ENCODE measurements at regions not wholly inside any gene's neighbourhood (a gene's known extent, or its start where the extent isn't known, plus 50 kb on each side); places are given as distances from the start of the nearest gene placed in this dataset.

DNA sequence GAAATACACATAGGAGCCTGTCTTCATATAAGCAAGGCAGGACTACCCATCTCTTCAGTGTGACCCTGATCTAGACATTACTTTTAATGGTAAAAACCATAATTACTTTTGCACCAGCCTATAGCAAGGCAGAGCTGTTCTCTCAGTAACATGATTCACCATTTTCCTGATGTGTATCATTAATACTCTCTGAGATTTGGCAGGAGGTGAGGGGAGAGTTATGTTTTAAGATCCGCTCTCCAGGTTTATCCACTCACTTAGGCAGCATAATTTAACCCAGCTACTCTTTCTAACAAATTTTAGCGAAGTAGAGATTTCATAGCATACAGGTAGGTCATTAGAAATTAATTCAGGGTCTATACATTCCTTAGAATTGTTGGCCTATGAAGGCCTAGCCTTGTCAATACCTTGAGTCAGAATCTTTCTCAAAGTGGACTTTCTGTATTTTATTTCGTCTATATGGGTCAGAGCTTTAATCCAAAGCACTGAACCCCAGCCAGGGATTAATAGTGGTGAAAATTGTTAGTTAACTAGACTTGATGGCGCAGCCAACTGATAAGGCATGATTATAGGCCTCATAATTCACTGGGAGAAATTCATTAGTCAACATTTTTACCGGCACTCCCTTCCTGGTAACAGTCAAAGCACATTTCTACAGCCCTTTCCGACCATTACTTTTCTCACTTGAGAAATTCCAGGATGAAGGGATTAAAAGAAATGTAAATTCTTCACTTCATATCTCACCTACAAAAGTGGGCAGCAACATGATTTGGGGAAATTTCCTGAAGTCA, 955.1 kb downstream of the DIAPH3 start:
- no peak for TF ChIP-seq TOX (CRISPR knock-in tag; IDR thresholded peaks at IDR 0.05; ENCODE audit: borderline replicate concordance)
- TF ChIP-seq TCF4 (CRISPR knock-in tag; IDR thresholded peaks at IDR 0.05; ENCODE audit: borderline replicate concordance): no peak
- no peak for TF ChIP-seq ZNF8 (CRISPR knock-in tag; IDR thresholded peaks at IDR 0.05)
- TF ChIP-seq ZC3H10 (CRISPR knock-in tag; IDR thresholded peaks at IDR 0.05): no peak
- TF ChIP-seq, protein P1, sequence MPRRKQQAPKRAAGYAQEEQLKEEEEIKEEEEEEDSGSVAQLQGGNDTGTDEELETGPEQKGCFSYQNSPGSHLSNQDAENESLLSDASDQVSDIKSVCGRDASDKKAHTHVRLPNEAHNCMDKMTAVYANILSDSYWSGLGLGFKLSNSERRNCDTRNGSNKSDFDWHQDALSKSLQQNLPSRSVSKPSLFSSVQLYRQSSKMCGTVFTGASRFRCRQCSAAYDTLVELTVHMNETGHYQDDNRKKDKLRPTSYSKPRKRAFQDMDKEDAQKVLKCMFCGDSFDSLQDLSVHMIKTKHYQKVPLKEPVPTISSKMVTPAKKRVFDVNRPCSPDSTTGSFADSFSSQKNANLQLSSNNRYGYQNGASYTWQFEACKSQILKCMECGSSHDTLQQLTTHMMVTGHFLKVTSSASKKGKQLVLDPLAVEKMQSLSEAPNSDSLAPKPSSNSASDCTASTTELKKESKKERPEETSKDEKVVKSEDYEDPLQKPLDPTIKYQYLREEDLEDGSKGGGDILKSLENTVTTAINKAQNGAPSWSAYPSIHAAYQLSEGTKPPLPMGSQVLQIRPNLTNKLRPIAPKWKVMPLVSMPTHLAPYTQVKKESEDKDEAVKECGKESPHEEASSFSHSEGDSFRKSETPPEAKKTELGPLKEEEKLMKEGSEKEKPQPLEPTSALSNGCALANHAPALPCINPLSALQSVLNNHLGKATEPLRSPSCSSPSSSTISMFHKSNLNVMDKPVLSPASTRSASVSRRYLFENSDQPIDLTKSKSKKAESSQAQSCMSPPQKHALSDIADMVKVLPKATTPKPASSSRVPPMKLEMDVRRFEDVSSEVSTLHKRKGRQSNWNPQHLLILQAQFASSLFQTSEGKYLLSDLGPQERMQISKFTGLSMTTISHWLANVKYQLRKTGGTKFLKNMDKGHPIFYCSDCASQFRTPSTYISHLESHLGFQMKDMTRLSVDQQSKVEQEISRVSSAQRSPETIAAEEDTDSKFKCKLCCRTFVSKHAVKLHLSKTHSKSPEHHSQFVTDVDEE (CRISPR knock-in tag; IDR thresholded peaks at IDR 0.05): no peak
- no peak for TF ChIP-seq GLIS3 (CRISPR knock-in tag; IDR thresholded peaks at IDR 0.05)
- TF ChIP-seq RARB (CRISPR knock-in tag; IDR thresholded peaks at IDR 0.05): no peak
- no peak for TF ChIP-seq ZNF565 (CRISPR knock-in tag; conservative IDR thresholded peaks at IDR 0.05; ENCODE audit: low read depth)
- TF ChIP-seq, protein P2, sequence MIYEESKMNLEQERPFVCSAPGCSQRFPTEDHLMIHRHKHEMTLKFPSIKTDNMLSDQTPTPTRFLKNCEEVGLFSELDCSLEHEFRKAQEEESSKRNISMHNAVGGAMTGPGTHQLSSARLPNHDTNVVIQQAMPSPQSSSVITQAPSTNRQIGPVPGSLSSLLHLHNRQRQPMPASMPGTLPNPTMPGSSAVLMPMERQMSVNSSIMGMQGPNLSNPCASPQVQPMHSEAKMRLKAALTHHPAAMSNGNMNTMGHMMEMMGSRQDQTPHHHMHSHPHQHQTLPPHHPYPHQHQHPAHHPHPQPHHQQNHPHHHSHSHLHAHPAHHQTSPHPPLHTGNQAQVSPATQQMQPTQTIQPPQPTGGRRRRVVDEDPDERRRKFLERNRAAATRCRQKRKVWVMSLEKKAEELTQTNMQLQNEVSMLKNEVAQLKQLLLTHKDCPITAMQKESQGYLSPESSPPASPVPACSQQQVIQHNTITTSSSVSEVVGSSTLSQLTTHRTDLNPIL (CRISPR knock-in tag; IDR thresholded peaks at IDR 0.05; ENCODE audit: low read depth): no peak
- TF ChIP-seq, protein P3, sequence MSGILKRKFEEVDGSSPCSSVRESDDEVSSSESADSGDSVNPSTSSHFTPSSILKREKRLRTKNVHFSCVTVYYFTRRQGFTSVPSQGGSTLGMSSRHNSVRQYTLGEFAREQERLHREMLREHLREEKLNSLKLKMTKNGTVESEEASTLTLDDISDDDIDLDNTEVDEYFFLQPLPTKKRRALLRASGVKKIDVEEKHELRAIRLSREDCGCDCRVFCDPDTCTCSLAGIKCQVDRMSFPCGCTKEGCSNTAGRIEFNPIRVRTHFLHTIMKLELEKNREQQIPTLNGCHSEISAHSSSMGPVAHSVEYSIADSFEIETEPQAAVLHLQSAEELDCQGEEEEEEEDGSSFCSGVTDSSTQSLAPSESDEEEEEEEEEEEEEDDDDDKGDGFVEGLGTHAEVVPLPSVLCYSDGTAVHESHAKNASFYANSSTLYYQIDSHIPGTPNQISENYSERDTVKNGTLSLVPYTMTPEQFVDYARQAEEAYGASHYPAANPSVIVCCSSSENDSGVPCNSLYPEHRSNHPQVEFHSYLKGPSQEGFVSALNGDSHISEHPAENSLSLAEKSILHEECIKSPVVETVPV (CRISPR knock-in tag; IDR thresholded peaks at IDR 0.05): no peak
- no peak for TF ChIP-seq ZNF70 (CRISPR knock-in tag; IDR thresholded peaks at IDR 0.05)
- no peak for TF ChIP-seq ZFP30 (CRISPR knock-in tag; IDR thresholded peaks at IDR 0.05)
- no peak for TF ChIP-seq ZFP3 (CRISPR knock-in tag; IDR thresholded peaks at IDR 0.05)
- TF ChIP-seq PATZ1 (CRISPR knock-in tag; IDR thresholded peaks at IDR 0.05; ENCODE audit: borderline replicate concordance): no peak
- no peak for TF ChIP-seq ISL1 (CRISPR knock-in tag; IDR thresholded peaks at IDR 0.05)
- no peak for ATAC-seq

- ATAC-seq: no peak
- no peak for TF ChIP-seq OSR1 (CRISPR knock-in tag; IDR thresholded peaks at IDR 0.05)
Measured at GRCh38 chr13:59210543-59210942, 953.2 kb downstream of the DIAPH3 start.

DNA sequence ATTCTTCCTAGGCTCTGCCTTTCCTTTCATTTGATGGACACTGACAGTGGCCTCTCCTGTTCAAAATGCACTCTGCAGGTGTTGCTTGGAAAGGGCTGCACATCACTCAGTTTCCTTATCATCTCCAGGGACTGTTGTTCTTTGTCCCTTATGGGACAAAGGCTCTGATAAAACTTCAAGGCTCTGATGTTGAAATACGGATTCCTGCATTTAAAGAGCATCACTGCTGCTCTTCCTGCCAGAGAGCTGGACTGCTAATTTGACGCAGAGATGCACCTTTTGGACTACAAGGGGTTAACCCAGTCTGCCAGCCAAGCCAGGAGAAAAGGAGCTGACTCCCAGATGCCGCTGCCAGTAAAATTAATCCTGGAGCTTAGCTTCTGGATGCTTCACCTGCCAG, 952.1 kb downstream of the DIAPH3 start:
- TF ChIP-seq ZFP30 (CRISPR knock-in tag; IDR thresholded peaks at IDR 0.05): no peak
- TF ChIP-seq, protein P4, sequence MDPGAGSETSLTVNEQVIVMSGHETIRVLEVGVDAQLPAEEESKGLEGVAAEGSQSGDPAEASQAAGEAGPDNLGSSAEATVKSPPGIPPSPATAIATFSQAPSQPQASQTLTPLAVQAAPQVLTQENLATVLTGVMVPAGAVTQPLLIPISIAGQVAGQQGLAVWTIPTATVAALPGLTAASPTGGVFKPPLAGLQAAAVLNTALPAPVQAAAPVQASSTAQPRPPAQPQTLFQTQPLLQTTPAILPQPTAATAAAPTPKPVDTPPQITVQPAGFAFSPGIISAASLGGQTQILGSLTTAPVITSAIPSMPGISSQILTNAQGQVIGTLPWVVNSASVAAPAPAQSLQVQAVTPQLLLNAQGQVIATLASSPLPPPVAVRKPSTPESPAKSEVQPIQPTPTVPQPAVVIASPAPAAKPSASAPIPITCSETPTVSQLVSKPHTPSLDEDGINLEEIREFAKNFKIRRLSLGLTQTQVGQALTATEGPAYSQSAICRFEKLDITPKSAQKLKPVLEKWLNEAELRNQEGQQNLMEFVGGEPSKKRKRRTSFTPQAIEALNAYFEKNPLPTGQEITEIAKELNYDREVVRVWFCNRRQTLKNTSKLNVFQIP (CRISPR knock-in tag; IDR thresholded peaks at IDR 0.05; ENCODE audit: borderline replicate concordance, low read depth): no peak
- no peak for TF ChIP-seq ZFP3 (CRISPR knock-in tag; IDR thresholded peaks at IDR 0.05)
- TF ChIP-seq, protein P2 (CRISPR knock-in tag; IDR thresholded peaks at IDR 0.05; ENCODE audit: low read depth): no peak
- TF ChIP-seq, protein P1 (CRISPR knock-in tag; IDR thresholded peaks at IDR 0.05): no peak
- TF ChIP-seq GLIS3 (CRISPR knock-in tag; IDR thresholded peaks at IDR 0.05): no peak
- no peak for TF ChIP-seq ZNF565 (CRISPR knock-in tag; conservative IDR thresholded peaks at IDR 0.05; ENCODE audit: low read depth)
- TF ChIP-seq ZNF8 (CRISPR knock-in tag; IDR thresholded peaks at IDR 0.05): no peak
- TF ChIP-seq ZC3H10 (CRISPR knock-in tag; IDR thresholded peaks at IDR 0.05): no peak
- no peak for TF ChIP-seq CSDC2 (CRISPR knock-in tag; IDR thresholded peaks at IDR 0.05)
- TF ChIP-seq BACH2 (CRISPR knock-in tag; IDR thresholded peaks at IDR 0.05; ENCODE audit: borderline replicate concordance): no peak
- no peak for TF ChIP-seq TCF4 (CRISPR knock-in tag; IDR thresholded peaks at IDR 0.05; ENCODE audit: borderline replicate concordance)
- TF ChIP-seq OSR1 (CRISPR knock-in tag; IDR thresholded peaks at IDR 0.05): no peak
- ATAC-seq: no peak

Measured in SK-N-SH treated with all-trans-retinoic acid at 6 μM for 48 hours (cell line).